ENCODE measurements at regions not wholly inside any gene's neighbourhood (a gene's known extent, or its start where the extent isn't known, plus 50 kb on each side); places are given as distances from the start of the nearest gene placed in this dataset.
"Not testable (repeated sequence)": the region's sequence is repeated elsewhere in the genome, so short reads cannot be mapped to it uniquely, and the experiment has no call there.

GRCh38 chrX:122270809-122271494 lies 913.1 kb upstream of the GRIA3 start:
- no peak for TF ChIP-seq CTCF (IDR thresholded peaks at IDR 0.05; ENCODE audit: insufficient read depth, low read depth, low read length, missing control alignments)
- no peak overlapping the region for H3K4me3 ChIP-seq (ENCODE audit: low read length)

GRCh38 chrX:122272011-122272410 lies 912.1 kb upstream of the GRIA3 start:
- no peak for TF ChIP-seq CTCF (IDR thresholded peaks at IDR 0.05; ENCODE audit: insufficient read depth, low read depth, low read length, missing control alignments)
- no peak overlapping the region for H3K4me3 ChIP-seq (ENCODE audit: low read length)
- no peak for DNase-seq (ENCODE audit: low read depth)

More at GRCh38 chrX:122270809-122271494, 913.1 kb upstream of the GRIA3 start:
- DNase-seq (ENCODE audit: low read depth), result no peak

- no peak for DNase-seq (ENCODE audit: low read depth)
- H3K4me3 ChIP-seq (ENCODE audit: low read length), result no peak overlapping the region
- TF ChIP-seq CTCF (IDR thresholded peaks at IDR 0.05; ENCODE audit: insufficient read depth, low read depth, low read length, missing control alignments), result no peak
These were observed 904.3 kb upstream of the GRIA3 start for GRCh38 chrX:122279746-122280145.

- not testable (repeated sequence) for DNase-seq (ENCODE audit: low read depth)
These were observed 884.3 kb upstream of the GRIA3 start for GRCh38 chrX:122299822-122300221.

GRCh38 chrX:122301491-122301890 lies 882.6 kb upstream of the GRIA3 start:
- no peak for TF ChIP-seq CTCF (IDR thresholded peaks at IDR 0.05; ENCODE audit: insufficient read depth, low read depth, low read length, missing control alignments)
- DNase-seq (ENCODE audit: low read depth), result no peak
- no peak overlapping the region for H3K4me3 ChIP-seq (ENCODE audit: low read length)

More at GRCh38 chrX:122299822-122300221, 884.3 kb upstream of the GRIA3 start:
- H3K4me3 ChIP-seq (ENCODE audit: low read length), result not testable (repeated sequence)

- no peak for TF ChIP-seq CTCF (IDR thresholded peaks at IDR 0.05; ENCODE audit: insufficient read depth, low read depth, low read length, missing control alignments)
- no peak overlapping the region for H3K4me3 ChIP-seq (ENCODE audit: low read length)
These were observed 880.3 kb upstream of the GRIA3 start for GRCh38 chrX:122303761-122304160.

GRCh38 chrX:122344816-122345215 lies 839.3 kb upstream of the GRIA3 start:
- no peak for TF ChIP-seq CTCF (IDR thresholded peaks at IDR 0.05; ENCODE audit: insufficient read depth, low read depth, low read length, missing control alignments)
- no peak overlapping the region for H3K4me3 ChIP-seq (ENCODE audit: low read length)
- DNase-seq (ENCODE audit: low read depth), result no peak

More at GRCh38 chrX:122303761-122304160, 880.3 kb upstream of the GRIA3 start:
- DNase-seq (ENCODE audit: low read depth), result no peak
